ENCODE measurements at regions not wholly inside any gene's neighbourhood (a gene's known extent, or its start where the extent isn't known, plus 50 kb on each side); places are given as distances from the start of the nearest gene placed in this dataset.

DNA sequence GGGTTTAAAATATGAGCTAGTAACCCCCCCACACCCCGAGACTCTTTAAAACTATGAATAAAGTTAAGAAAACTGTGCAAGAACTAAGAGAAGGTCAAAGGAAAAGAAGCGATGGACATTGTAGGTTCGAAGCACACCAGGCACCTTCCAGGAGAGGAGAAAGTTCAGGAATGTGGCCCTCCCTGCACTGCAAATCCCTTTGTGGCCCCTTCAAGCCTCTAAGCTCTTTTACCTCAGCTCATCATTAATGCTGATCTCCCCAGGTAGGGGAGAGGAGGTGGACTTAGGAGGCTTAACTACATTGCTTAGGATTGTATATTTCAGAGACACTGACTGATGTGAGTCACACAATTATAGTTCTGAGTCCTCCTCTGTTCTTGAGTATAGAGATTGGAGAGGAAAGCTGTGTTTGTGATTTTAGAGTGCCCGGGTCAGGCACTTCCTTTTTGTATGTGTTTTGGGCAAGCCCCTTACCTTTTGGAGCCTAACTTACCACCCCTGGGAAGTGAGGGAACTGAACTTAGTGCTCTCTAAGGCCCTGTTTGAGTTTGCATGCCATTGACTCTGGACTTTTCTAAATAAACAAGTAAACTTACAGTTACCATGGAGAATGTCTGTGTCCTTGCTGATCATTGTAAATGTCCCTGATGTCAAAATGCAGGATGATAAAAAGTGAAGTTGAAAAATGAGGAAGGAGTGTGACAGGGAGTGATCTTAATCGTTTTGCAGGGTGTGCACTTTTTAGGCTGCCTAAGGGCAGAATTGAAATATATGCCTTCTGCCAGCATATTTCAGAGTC lies 140.8 kb upstream of the ZEB2 start:
- no peak overlapping the region for H3K4me3 ChIP-seq
- 72 to 75% methylated on average over 4 to 5 of the region's 5 CpGs for WGBS, 2 donors (ENCODE audit: low coverage in 1 of 2)
- peak overlapping the region in 1 of 4 donors; percentile 7 for H3K27ac ChIP-seq
- no peaks in the 10 kb centered on the region for H3K27me3 ChIP-seq
- H3K36me3 ChIP-seq, result no peaks in the 10 kb centered on the region
- ATAC-seq, result peak; percentile 72
- no peaks in the 10 kb centered on the region for H3K4me1 ChIP-seq
- H3K9me3 ChIP-seq, result no peaks in the 10 kb centered on the region
- no peak for TF ChIP-seq EP300 (IDR thresholded peaks at IDR 0.05)
- TF ChIP-seq, protein P1, sequence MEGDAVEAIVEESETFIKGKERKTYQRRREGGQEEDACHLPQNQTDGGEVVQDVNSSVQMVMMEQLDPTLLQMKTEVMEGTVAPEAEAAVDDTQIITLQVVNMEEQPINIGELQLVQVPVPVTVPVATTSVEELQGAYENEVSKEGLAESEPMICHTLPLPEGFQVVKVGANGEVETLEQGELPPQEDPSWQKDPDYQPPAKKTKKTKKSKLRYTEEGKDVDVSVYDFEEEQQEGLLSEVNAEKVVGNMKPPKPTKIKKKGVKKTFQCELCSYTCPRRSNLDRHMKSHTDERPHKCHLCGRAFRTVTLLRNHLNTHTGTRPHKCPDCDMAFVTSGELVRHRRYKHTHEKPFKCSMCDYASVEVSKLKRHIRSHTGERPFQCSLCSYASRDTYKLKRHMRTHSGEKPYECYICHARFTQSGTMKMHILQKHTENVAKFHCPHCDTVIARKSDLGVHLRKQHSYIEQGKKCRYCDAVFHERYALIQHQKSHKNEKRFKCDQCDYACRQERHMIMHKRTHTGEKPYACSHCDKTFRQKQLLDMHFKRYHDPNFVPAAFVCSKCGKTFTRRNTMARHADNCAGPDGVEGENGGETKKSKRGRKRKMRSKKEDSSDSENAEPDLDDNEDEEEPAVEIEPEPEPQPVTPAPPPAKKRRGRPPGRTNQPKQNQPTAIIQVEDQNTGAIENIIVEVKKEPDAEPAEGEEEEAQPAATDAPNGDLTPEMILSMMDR (IDR thresholded peaks at IDR 0.05), result no peak
- no peak for TF ChIP-seq POLR2A (IDR thresholded peaks at IDR 0.05)

DNA sequence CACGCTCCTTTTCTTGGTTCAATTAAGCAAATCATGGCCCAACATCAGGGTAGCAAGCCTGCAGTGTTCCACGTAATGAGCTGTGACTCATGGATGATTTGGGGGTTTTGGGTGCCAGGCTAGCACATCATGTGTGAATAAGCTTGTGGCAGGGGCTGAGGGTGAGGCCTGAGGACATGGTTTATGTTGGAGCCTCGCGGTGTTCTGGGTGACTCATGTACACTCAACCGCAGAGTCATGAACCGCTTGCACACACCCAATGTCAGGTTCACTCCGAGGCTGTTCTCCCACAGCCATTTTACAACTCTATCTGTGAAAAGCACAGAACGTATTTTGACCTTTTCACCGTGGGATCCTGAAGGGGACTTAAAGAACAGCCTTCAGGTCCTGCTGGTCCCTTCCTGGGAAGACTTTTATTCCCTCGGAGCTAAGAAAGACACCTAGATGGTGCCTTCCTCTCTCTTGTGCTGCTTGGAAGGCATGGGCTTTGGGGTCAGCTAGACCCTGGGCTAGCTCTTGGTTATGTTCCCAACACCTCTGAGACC lies 139.9 kb upstream of the ZEB2 start:
- no peaks in the 10 kb centered on the region for H3K27me3 ChIP-seq
- 84 to 100% methylated on average over 2 to 5 of the region's 10 CpGs for WGBS, 2 donors (ENCODE audit: low coverage in 1 of 2)
- H3K4me1 ChIP-seq, result no peaks in the 10 kb centered on the region
- H3K27ac ChIP-seq, result peak overlapping the region in 1 of 4 donors; percentile 24
- H3K36me3 ChIP-seq, result no peaks in the 10 kb centered on the region
- H3K9me3 ChIP-seq, result no peaks in the 10 kb centered on the region
- no peak for TF ChIP-seq EP300 (IDR thresholded peaks at IDR 0.05)
- no peak for TF ChIP-seq POLR2A (IDR thresholded peaks at IDR 0.05)
- no peak for TF ChIP-seq POLR2AphosphoS5 (IDR thresholded peaks at IDR 0.05)
- TF ChIP-seq, protein P1 (IDR thresholded peaks at IDR 0.05), result no peak
- H3K4me3 ChIP-seq, result no peak overlapping the region
- peak; percentile 52 for ATAC-seq

DNA sequence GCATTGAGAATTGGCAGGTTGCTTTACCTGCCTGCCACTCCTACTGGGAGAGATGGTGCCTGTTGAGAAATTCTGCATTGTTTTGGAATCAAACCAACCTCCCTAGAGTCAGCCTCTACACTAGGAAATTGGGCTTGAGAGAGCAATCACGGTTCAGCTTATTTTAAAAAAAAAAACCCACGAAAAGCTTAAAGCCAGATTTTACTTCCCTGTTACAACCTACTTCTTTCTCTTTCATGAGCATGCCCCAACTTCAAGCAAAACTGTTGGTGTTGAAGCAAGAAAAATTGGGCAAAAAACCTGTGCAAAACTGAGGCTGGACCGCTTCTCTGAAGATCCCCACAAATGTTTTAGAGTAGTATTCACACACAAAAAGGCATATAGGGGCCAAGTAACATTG lies 134.6 kb upstream of the ZEB2 start:
- no peak for ATAC-seq
- Histone ChIP-seq H3K4me1 (no peaks in the 10 kb centered on the region), H3K36me3 (no peaks in the 10 kb centered on the region), H3K4me3 (no peak overlapping the region), H3K27me3 (no peaks in the 10 kb centered on the region), H3K9me3 (no peaks in the 10 kb centered on the region), H3K27ac (no peak overlapping the region)
- WGBS, 2 donors (ENCODE audit: low coverage in 1 of 2), result 83% methylated on average over 1 of the region's 3 CpGs; no CpG with 5 or more reads in 1 of the 2 donors
- TF ChIP-seq POLR2AphosphoS5 (IDR thresholded peaks at IDR 0.05) (no peak), EP300 (IDR thresholded peaks at IDR 0.05) (no peak), POLR2A (IDR thresholded peaks at IDR 0.05) (no peak)
- TF ChIP-seq, protein P1 (IDR thresholded peaks at IDR 0.05), result no peak

DNA sequence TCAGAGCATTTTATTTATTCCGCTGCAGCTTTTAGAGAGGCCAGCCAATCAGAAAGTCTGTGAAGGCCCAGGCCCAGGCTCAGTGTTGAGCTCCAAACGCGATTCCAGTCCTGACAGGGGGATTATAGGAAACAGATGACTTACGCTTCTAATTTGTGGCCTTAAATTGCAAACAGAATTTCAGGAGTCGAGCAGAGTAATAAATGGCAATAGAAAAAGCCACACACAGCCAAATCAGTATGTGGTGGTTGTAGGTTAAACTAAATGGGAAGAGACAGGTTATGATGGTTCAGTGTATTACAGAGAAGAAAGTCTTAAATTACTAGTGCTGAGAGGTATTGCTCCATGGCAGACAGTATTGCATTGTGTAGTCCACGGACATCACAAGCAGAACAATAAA lies 131.0 kb upstream of the ZEB2 start:
- no peak overlapping the region for H3K27ac ChIP-seq
- H3K27me3 ChIP-seq, result no peaks in the 10 kb centered on the region
- no peaks in the 10 kb centered on the region for H3K36me3 ChIP-seq
- H3K9me3 ChIP-seq, result no peaks in the 10 kb centered on the region
- TF ChIP-seq EP300 (IDR thresholded peaks at IDR 0.05) (no peak), POLR2A (IDR thresholded peaks at IDR 0.05) (no peak), POLR2AphosphoS5 (IDR thresholded peaks at IDR 0.05) (no peak)
- TF ChIP-seq, protein P1 (IDR thresholded peaks at IDR 0.05), result no peak
- H3K4me3 ChIP-seq, result no peak overlapping the region
- no peaks in the 10 kb centered on the region for H3K4me1 ChIP-seq
- no peak for ATAC-seq
- WGBS, 2 donors (ENCODE audit: low coverage in 1 of 2), result 80 to 81% methylated on average over 6 of the region's 6 CpGs
